ENCODE measurements at regions not wholly inside any gene's neighbourhood (a gene's known extent, or its start where the extent isn't known, plus 50 kb on each side); places are given as distances from the start of the nearest gene placed in this dataset.
"Not testable (repeated sequence)": the region's sequence is repeated elsewhere in the genome, so short reads cannot be mapped to it uniquely, and the experiment has no call there.

DNA sequence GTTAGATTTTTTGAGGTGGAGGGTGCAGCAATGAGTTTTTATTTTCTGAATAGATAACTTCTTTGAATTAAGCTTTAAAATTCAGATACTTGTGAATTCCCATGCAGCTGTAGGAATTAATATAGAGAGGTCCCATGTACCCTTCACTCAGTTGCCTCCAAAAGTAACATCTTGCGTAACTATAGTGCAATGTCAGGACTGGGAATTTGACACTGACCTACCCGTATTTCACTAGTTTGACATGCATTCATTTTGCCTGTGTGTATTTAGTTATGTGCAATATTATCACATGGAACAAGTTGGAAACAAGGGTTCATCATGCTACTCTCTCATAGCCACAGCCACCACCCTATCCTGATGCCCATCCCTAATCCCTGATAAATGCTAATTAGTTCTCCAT, 147.1 kb upstream of the IGFBP3 start:
- TF ChIP-seq, protein P1, sequence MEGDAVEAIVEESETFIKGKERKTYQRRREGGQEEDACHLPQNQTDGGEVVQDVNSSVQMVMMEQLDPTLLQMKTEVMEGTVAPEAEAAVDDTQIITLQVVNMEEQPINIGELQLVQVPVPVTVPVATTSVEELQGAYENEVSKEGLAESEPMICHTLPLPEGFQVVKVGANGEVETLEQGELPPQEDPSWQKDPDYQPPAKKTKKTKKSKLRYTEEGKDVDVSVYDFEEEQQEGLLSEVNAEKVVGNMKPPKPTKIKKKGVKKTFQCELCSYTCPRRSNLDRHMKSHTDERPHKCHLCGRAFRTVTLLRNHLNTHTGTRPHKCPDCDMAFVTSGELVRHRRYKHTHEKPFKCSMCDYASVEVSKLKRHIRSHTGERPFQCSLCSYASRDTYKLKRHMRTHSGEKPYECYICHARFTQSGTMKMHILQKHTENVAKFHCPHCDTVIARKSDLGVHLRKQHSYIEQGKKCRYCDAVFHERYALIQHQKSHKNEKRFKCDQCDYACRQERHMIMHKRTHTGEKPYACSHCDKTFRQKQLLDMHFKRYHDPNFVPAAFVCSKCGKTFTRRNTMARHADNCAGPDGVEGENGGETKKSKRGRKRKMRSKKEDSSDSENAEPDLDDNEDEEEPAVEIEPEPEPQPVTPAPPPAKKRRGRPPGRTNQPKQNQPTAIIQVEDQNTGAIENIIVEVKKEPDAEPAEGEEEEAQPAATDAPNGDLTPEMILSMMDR (IDR thresholded peaks at IDR 0.05; ENCODE audit: low read depth, low read length): no peak
- DNase-seq (ENCODE audit: low read depth in 2 of 2): no peak
- no peak overlapping the region for H3K4me3 ChIP-seq (replicated peaks in 1 of 2; ENCODE audit: low read depth in 2 of 2, low read length in 2 of 2)

DNA sequence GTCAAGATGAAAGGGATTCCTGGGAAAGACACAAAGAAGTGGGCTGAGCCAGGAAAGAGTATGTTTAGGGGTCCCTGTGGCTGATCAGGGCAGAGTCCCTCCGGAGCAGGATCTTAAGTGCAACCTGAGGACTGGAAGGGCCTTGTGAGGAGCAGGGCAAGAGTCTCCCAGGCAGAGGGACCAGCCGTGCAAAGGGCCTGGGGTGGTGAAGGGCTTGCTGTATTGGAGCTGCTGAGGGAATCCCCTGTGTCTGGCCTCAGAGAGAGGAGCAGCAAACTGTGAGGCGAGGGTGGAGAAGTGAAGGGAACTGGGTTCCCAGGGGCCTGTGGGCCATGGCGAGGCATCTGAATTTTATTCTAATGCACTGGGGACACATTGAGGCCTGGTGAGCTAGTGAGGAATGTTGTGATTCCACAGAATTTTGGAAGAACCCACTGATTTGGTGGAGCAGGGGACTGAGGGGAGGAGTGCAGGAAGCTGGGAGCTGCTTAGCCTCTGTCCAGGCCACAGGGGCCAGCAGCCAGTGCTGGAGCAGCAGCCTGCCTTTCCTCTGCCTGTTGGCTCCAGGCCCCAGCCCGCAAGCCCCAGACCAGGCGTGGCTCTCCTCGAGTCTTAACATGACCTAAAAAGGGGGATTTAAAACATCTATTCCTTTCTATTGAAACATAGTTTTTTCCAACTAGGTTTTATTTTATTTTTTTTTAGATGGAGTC, 138.4 kb upstream of the IGFBP3 start:
- TF ChIP-seq, protein P1 (IDR thresholded peaks at IDR 0.05; ENCODE audit: low read depth, low read length): no peak
- DNase-seq (ENCODE audit: low read depth in 2 of 2): no peak
- H3K4me3 ChIP-seq (replicated peaks in 1 of 2; ENCODE audit: low read depth in 2 of 2, low read length in 2 of 2): no peak overlapping the region

DNA sequence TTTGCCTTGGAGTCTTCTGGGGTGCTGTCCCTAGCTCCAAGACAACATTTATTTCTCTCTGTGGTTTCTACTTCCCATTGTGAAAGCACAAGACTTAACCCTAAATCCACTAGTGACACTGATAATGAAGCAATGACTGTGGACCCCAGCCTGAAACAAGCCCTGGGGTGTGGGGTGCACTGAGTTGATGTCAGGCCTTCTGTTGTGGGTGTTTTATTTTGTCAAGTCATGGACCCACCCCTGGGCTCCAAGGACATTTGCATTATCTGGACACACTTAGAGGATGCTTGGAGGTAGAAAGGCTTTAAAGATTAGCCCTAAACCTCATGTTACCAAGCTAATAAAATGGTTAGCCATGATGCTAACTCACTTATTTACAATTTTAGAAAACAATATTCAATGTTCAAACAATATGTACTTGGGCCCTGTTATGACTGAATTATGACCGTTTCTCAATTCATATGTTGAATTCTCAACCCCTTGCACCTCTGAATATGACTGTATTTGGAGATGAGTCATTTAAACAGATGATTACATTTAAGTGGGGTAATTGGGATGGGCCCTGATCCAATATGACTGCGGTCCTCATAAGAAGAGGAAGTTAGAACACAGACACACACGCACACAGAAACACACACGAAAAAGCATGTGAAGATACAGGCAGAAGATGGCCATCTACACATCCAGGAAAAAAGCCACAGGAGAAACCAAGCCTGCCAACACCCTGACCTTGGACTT, 137.2 kb upstream of the IGFBP3 start:
- peak; percentile 14 to 77 for DNase-seq (ENCODE audit: low read depth in 2 of 2)
- TF ChIP-seq, protein P1 (IDR thresholded peaks at IDR 0.05; ENCODE audit: low read depth, low read length): no peak
- H3K4me3 ChIP-seq (replicated peaks in 1 of 2; ENCODE audit: low read depth in 2 of 2, low read length in 2 of 2): no peak overlapping the region

DNA sequence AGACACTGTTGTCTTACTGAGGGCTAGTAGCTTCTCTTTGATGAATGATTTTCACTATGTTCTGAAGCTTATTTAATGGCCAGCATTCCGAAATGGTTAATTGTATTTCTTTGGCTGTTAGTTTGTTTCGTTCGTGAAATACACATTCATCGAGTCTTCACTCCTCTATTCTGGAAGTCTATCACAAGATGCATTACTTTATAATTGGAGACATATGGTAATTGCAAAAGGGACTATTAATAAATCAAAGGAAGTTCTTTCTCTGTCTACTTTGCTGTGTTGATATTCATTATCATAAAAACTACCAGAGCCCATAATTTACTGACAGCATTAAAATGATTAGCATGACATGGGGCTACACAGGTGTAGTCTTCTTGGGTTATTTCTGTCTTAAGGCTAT, 133.8 kb upstream of the IGFBP3 start:
- no peak for DNase-seq (ENCODE audit: low read depth in 2 of 2)
- TF ChIP-seq, protein P1 (IDR thresholded peaks at IDR 0.05; ENCODE audit: low read depth, low read length): no peak
- H3K4me3 ChIP-seq (replicated peaks in 1 of 2; ENCODE audit: low read depth in 2 of 2, low read length in 2 of 2): no peak overlapping the region

DNA sequence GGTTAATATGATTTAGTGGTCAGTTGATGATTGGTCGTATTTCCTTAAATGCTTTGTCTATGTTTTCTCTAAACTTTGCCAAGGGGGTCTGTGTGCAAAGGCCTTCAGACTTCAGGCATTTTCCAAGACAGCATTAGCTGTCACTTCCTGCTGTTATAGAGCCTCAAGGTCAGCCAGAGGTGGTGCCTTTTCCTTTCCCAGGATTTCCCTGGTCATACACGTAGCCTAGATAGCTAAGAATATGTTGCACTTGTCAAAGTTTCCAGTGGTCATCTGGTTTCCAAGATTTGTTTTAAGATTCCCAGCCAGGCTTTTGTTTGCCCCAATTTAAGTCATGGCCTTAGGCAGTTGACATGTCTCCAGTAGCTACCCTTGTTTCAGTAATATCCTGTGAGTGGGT, 133.2 kb upstream of the IGFBP3 start:
- TF ChIP-seq, protein P1 (IDR thresholded peaks at IDR 0.05; ENCODE audit: low read depth, low read length): no peak
- DNase-seq (ENCODE audit: low read depth in 2 of 2): peak; percentile 17 to 39
- no peak overlapping the region for H3K4me3 ChIP-seq (replicated peaks in 1 of 2; ENCODE audit: low read depth in 2 of 2, low read length in 2 of 2)

DNA sequence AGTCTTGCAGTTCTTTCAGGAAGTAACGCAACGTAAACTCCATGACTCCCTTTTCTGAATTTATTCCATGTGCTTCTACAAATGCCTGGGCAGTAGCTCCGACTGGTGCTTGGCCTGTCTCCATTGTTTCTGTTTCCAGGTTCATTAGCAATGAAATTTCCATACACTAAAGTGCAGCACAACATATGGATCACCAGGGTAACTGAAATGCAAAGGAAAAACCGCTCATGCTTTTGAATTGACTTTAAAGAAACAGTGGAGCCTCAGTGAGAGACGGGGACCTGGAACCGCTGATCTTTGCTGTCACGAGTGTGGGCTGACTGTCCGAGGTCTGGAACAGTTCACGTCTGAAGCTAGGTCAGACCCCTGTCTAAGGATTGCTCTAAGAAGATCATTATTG, 126.5 kb upstream of the IGFBP3 start:
- no peak overlapping the region for H3K4me3 ChIP-seq (replicated peaks in 1 of 2; ENCODE audit: low read depth in 2 of 2, low read length in 2 of 2)
- TF ChIP-seq, protein P1 (IDR thresholded peaks at IDR 0.05; ENCODE audit: low read depth, low read length): no peak
- DNase-seq (ENCODE audit: low read depth in 2 of 2): no peak

DNA sequence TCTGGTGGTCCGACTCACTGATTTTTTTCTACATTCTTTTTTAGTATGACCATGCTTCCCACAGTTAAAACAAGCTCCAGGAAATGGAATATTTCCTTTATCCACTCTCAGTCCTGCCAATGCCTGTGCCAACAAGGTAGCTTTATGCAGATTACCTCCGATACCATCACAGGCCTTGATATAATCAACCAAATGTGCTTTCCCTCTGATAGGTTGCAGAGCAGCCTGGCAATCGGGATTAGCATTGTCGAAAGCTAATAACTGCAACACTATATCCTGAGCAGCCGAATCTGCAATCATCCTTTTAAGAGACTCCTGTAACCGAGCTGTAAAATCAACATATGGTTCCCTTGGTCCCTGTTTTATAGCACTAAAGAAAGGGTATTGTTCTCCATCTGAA, 122.3 kb upstream of the IGFBP3 start:
- not testable (repeated sequence) for DNase-seq (ENCODE audit: low read depth in 2 of 2); H3K4me3 ChIP-seq (replicated peaks in 1 of 2; ENCODE audit: low read depth in 2 of 2, low read length in 2 of 2)

DNA sequence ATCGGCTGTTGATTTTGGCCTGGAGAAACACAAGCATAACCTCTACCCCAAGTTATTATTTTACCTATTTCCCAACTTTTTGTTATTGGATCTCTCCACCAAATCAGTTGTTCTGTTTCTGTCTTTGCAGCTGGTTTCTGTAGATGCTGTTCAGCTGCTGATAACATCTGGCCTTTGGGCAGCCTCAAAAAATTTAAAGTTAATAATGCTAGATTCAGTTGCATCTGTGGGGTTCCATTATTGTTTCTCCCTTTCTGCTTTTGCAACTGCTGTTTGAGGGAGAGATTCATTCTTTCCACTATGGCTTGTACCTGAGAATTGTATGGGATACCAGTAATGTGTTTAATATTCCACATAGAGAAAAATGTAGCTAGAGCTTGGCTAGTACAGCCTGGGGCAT, 118.7 kb upstream of the IGFBP3 start:
- DNase-seq (ENCODE audit: low read depth in 2 of 2); H3K4me3 ChIP-seq (replicated peaks in 1 of 2; ENCODE audit: low read depth in 2 of 2, low read length in 2 of 2): not testable (repeated sequence)
